Endothelial cell of umbilical vein (primary cell): ENCODE measurements at regions not wholly inside any gene's neighbourhood (a gene's known extent, or its start where the extent isn't known, plus 50 kb on each side); places are given as distances from the start of the nearest gene placed in this dataset.

ENCODE experiments used
- MYC ChIP-seq: IDR thresholded peaks from one replicate; pipeline ENCODE4 v1.6.1; 2011; ENCODE audit warnings: mild to moderate bottlenecking, low read depth, low read length
- POLR2A ChIP-seq: IDR thresholded peaks from 2 replicates; pipeline ENCODE4 v1.6.1; 2012; ENCODE audit warnings: low read depth, mild to moderate bottlenecking, control low read depth, low read length
- TF ChIP-seq, protein P1 (sequence below), 2 donors: IDR thresholded peaks; 1 replicate in 1 of 2; 2 replicates in 1 of 2; pipeline ENCODE4 v1.5.1; 2011; ENCODE audit warnings: low read length in 2 of 2, mild to moderate bottlenecking in 2 of 2, moderate library complexity in 2 of 2, control low read depth in 1 of 2, inconsistent platforms in 1 of 2, low read depth in 1 of 2; ENCODE audit not compliant: insufficient read depth in 1 of 2; ENCODE audit errors: extremely low read depth in 1 of 2

DNA sequence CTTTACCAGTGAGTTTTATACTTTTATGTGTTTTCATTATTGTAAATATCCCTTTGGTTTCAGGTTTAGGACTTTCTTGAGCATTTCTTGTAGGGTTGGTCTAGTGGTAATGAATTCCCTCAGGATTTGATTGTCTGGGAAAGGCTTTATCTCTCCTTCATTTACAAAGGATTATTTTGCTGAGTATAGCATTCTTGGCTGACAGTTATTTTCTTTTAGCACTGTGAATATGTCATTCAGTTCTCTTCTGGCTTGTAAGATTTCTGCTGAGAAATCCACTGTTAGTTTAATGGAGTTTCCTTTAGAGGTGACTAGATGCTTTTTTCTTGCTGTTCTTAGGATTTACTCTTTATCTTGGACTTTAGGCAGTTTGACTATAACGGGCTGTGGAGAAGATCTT lies 373.9 kb downstream of the TSN start:
- TF ChIP-seq, protein P1, sequence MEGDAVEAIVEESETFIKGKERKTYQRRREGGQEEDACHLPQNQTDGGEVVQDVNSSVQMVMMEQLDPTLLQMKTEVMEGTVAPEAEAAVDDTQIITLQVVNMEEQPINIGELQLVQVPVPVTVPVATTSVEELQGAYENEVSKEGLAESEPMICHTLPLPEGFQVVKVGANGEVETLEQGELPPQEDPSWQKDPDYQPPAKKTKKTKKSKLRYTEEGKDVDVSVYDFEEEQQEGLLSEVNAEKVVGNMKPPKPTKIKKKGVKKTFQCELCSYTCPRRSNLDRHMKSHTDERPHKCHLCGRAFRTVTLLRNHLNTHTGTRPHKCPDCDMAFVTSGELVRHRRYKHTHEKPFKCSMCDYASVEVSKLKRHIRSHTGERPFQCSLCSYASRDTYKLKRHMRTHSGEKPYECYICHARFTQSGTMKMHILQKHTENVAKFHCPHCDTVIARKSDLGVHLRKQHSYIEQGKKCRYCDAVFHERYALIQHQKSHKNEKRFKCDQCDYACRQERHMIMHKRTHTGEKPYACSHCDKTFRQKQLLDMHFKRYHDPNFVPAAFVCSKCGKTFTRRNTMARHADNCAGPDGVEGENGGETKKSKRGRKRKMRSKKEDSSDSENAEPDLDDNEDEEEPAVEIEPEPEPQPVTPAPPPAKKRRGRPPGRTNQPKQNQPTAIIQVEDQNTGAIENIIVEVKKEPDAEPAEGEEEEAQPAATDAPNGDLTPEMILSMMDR (IDR thresholded peaks at IDR 0.05; ENCODE audit: extremely low read depth in 1 of 2, insufficient read depth in 1 of 2, low read depth in 1 of 2, low read length in 2 of 2) = no peak
- TF ChIP-seq MYC (no peak), POLR2A (no peak)
